ENCODE measurements at regions not wholly inside any gene's neighbourhood (a gene's known extent, or its start where the extent isn't known, plus 50 kb on each side); places are given as distances from the start of the nearest gene placed in this dataset.

DNA sequence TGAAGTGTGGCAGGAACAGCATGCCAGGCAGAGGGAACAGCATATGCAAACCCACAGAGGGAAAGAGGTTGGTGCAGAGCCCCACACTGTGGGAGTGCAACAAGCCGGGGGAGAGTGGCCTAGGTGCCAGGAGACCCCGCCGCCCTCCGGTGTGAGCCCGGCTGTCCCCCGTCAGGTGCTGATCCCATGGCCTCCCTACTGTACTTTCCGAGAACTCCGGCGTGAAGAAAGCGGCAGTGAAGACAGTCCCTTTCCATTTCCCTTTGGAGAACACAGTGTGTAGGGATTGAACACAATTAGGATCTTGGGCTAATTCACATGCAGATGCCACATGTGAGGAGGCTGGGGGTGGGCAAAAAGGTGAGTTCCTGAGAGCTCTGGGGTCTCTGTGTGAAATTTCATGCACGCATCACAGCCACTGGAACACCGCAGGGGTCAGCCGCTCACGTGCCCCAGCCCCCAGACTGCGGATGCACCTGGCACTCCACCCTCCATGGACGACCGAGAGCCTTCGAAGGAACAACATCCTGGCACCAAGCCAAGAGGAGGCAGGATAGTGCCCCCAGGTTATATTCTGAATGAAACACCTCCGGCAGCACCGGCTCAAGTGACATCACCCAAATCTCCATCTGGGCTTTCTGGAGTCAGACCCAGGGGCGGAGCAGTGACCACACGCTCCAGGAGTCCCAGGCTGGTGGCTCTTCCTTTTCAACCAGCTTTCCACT lies 82.1 kb upstream of the PPP2R2D start:
- TF ChIP-seq CTCF (IDR thresholded peaks at IDR 0.05) (no peak), POLR2AphosphoS5 (IDR thresholded peaks at IDR 0.05) (no peak), POLR2A (IDR thresholded peaks at IDR 0.05) (no peak), EP300 (IDR thresholded peaks at IDR 0.05) (no peak)

Data from suprapubic skin (tissue), 4 donors.